ENCODE measurements at regions not wholly inside any gene's neighbourhood (a gene's known extent, or its start where the extent isn't known, plus 50 kb on each side); places are given as distances from the start of the nearest gene placed in this dataset.
"Not testable (repeated sequence)": the region's sequence is repeated elsewhere in the genome, so short reads cannot be mapped to it uniquely, and the experiment has no call there.

GRCh38 chr14:106248321-106249192, 722.2 kb downstream of the TMEM121 start:
- H3K4me1 ChIP-seq (ENCODE audit: insufficient read depth, insufficient read length) = no peaks in the 10 kb centered on the region

DNA sequence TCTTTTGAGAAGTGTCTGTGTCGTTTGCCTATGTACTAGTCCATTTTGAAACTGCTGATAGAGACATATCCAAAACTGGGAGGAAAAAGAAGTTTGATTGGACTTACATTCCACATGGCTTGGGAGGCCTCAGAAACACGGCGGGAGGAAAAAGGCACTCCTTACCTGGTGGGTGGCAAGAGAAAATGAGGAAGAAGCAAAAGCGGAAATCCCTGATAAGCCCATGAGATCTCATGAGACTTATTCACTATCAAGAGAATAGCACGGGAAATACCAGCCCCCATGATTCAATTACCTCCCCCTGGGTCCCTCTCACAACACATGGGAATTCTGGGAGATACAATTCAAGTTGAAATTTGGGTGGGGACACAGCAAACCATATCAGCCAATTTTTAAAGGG, 727.6 kb downstream of the TMEM121 start:
- H3K9ac ChIP-seq (ENCODE audit: insufficient read length, low read depth); H3K9me3 ChIP-seq (ENCODE audit: insufficient read depth, low read length); H3K36me3 ChIP-seq (ENCODE audit: insufficient read depth, insufficient read length, low read length); H3K4me1 ChIP-seq (ENCODE audit: insufficient read depth, insufficient read length); H3K4me3 ChIP-seq (ENCODE audit: insufficient read length, low read depth); DNase-seq (ENCODE audit: low read depth, low spot score): not testable (repeated sequence)
- peaks cover 47% of the 10 kb centered on the region for H3K27me3 ChIP-seq (ENCODE audit: insufficient read depth, insufficient read length)

More at GRCh38 chr14:106248321-106249192, 722.2 kb downstream of the TMEM121 start:
- H3K27me3 ChIP-seq (ENCODE audit: insufficient read depth, insufficient read length) = peaks cover 45% of the 10 kb centered on the region
- TF ChIP-seq YY1 (IDR thresholded peaks at IDR 0.05; ENCODE audit: insufficient read depth, insufficient read length) (no peak), SUZ12 (IDR thresholded peaks at IDR 0.05; ENCODE audit: extremely low read depth, insufficient read depth, insufficient read length) (no peak), ZNF274 (IDR thresholded peaks at IDR 0.05; ENCODE audit: low read depth, low read length) (no peak)
- H3K9me3 ChIP-seq (ENCODE audit: insufficient read depth, low read length) = no peaks in the 10 kb centered on the region
- H3K36me3 ChIP-seq (ENCODE audit: insufficient read depth, insufficient read length, low read length) = no peaks in the 10 kb centered on the region
- H3K4me3 ChIP-seq (ENCODE audit: insufficient read length, low read depth) = no peak overlapping the region
- no peak for DNase-seq (ENCODE audit: low read depth, low spot score)
- H3K9ac ChIP-seq (ENCODE audit: insufficient read length, low read depth) = no peak overlapping the region

DNA sequence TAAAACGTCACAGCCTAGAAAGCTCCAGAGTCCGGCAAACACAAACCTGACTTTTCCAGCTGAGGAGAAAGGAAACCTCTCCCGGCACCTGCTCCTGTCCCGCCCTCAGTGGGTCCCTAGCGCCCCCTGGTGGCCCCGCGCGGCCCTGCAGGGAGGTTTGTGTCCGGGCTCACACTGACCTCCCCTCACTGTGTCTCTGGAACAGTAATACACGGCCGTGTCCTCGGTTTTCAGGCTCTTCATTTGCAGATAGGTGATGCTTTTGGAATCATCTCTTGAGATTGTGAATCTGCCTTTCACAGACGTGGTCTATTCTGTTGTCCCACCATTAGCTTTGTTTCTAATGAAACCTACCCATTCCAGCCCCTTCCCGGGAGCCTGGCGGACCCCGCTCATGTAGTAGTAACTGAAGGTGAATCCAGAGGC, 731.2 kb downstream of the TMEM121 start:
- H3K36me3 ChIP-seq (ENCODE audit: insufficient read depth, insufficient read length, low read length); H3K4me1 ChIP-seq (ENCODE audit: insufficient read depth, insufficient read length); DNase-seq (ENCODE audit: low read depth, low spot score); H3K9me3 ChIP-seq (ENCODE audit: insufficient read depth, low read length); H3K9ac ChIP-seq (ENCODE audit: insufficient read length, low read depth); H3K4me3 ChIP-seq (ENCODE audit: insufficient read length, low read depth): not testable (repeated sequence)
- peaks cover 51% of the 10 kb centered on the region for H3K27me3 ChIP-seq (ENCODE audit: insufficient read depth, insufficient read length)

DNA sequence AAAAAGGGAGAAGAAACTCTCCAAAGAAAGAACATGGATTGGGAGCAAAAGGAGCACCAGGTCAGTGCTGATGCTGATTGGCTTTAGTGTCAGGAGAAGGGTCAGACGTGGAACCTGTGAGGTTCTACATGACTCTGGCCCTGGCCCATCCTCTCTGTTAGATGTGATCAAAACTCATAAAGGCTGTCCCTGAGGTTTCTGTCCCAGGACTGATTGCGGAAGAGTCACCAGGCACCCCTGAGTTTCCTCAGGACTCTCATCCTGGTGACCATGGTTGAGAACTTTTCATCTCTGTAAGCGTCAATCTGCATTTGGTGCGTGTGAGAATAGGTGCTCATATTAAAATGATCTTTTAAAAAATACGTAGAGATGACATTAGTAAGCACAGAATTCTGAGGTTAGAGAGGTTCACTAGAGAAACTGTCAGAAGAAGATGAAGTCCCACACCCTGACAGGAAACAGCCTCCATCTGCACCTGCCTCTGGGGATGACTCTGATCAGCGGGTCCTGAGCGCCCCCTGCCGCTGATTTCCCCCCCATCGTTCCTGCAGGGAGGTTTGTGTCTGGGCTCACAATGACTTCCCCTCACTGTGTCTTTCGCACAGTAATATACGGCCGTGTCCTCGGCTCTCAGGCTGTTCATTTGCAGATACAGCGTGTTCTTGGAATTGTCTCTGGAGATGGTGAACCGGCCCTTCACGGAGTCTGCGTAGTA, 741.8 kb downstream of the TMEM121 start:
- DNase-seq (ENCODE audit: low read depth, low spot score) = peak; percentile 28
- no peaks in the 10 kb centered on the region for H3K4me1 ChIP-seq (ENCODE audit: insufficient read depth, insufficient read length)
- H3K36me3 ChIP-seq (ENCODE audit: insufficient read depth, insufficient read length, low read length) = no peaks in the 10 kb centered on the region
- peaks cover 76% of the 10 kb centered on the region for H3K27me3 ChIP-seq (ENCODE audit: insufficient read depth, insufficient read length)
- no peak for TF ChIP-seq YY1 (IDR thresholded peaks at IDR 0.05; ENCODE audit: insufficient read depth, insufficient read length)
- no peak for TF ChIP-seq SUZ12 (IDR thresholded peaks at IDR 0.05; ENCODE audit: extremely low read depth, insufficient read depth, insufficient read length)
- TF ChIP-seq ZNF274 (IDR thresholded peaks at IDR 0.05; ENCODE audit: low read depth, low read length) = no peak
- no peaks in the 10 kb centered on the region for H3K9me3 ChIP-seq (ENCODE audit: insufficient read depth, low read length)
- H3K4me3 ChIP-seq (ENCODE audit: insufficient read length, low read depth) = no peak overlapping the region
- H3K9ac ChIP-seq (ENCODE audit: insufficient read length, low read depth) = no peak overlapping the region

- Histone ChIP-seq H3K4me3 (ENCODE audit: insufficient read length, low read depth) (no peak overlapping the region), H3K9ac (ENCODE audit: insufficient read length, low read depth) (no peak overlapping the region), H3K9me3 (ENCODE audit: insufficient read depth, low read length) (no peaks in the 10 kb centered on the region), H3K4me1 (ENCODE audit: insufficient read depth, insufficient read length) (no peaks in the 10 kb centered on the region), H3K36me3 (ENCODE audit: insufficient read depth, insufficient read length, low read length) (no peaks in the 10 kb centered on the region), H3K27me3 (ENCODE audit: insufficient read depth, insufficient read length) (peaks cover 74% of the 10 kb centered on the region)
- no peak for DNase-seq (ENCODE audit: low read depth, low spot score)
- TF ChIP-seq ZNF274 (IDR thresholded peaks at IDR 0.05; ENCODE audit: low read depth, low read length) (no peak), SUZ12 (IDR thresholded peaks at IDR 0.05; ENCODE audit: extremely low read depth, insufficient read depth, insufficient read length) (no peak), YY1 (IDR thresholded peaks at IDR 0.05; ENCODE audit: insufficient read depth, insufficient read length) (no peak)
These were observed 742.6 kb downstream of the TMEM121 start for GRCh38 chr14:106269029-106269428.

DNA sequence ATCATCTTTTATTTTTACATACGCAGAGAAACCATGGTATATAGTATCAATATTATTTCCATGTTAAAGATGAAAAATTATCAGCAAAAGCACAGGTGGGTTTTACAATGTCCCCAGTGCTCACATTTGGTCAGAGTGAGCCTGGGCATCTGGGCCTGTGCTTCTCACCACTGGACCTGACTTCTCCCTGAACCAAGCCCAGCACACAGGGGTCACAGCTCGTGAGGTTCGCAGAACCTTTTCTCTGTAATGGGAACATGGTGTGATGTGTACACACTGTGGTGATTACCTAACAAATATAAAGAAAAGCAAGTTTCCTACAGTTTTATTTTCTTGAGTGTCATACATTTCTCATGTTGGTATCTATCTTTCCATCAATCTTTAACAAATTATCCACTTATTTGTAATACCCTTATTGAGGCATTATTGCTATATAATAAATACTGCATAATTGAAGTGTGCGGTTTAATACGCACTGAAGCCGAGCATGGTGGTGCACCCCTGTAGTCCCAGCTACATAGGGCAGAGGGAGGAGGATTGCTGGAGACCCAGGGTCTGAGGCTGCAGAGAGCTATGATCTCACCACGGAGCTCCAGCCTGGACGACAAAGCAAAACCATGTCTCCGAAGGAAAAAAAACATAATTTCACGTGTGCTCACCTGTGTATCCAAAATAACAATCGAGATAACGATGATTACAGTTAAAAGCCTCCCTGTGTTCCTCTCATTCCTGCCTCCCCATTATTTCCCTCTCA, 743.2 kb downstream of the TMEM121 start:
- Histone ChIP-seq H3K9ac (ENCODE audit: insufficient read length, low read depth) (no peak overlapping the region), H3K36me3 (ENCODE audit: insufficient read depth, insufficient read length, low read length) (no peaks in the 10 kb centered on the region), H3K9me3 (ENCODE audit: insufficient read depth, low read length) (no peaks in the 10 kb centered on the region), H3K27me3 (ENCODE audit: insufficient read depth, insufficient read length) (peaks cover 71% of the 10 kb centered on the region), H3K4me3 (ENCODE audit: insufficient read length, low read depth) (no peak overlapping the region), H3K4me1 (ENCODE audit: insufficient read depth, insufficient read length) (no peaks in the 10 kb centered on the region)
- TF ChIP-seq YY1 (IDR thresholded peaks at IDR 0.05; ENCODE audit: insufficient read depth, insufficient read length) (no peak), SUZ12 (IDR thresholded peaks at IDR 0.05; ENCODE audit: extremely low read depth, insufficient read depth, insufficient read length) (no peak), ZNF274 (IDR thresholded peaks at IDR 0.05; ENCODE audit: low read depth, low read length) (no peak)
- no peak for DNase-seq (ENCODE audit: low read depth, low spot score)

- not testable (repeated sequence) for DNase-seq (ENCODE audit: low read depth, low spot score); H3K9me3 ChIP-seq (ENCODE audit: insufficient read depth, low read length); H3K4me1 ChIP-seq (ENCODE audit: insufficient read depth, insufficient read length); H3K36me3 ChIP-seq (ENCODE audit: insufficient read depth, insufficient read length, low read length); H3K9ac ChIP-seq (ENCODE audit: insufficient read length, low read depth); H3K4me3 ChIP-seq (ENCODE audit: insufficient read length, low read depth)
- peaks cover 68% of the 10 kb centered on the region for H3K27me3 ChIP-seq (ENCODE audit: insufficient read depth, insufficient read length)
These were observed 744.2 kb downstream of the TMEM121 start for GRCh38 chr14:106270476-106271121.

Measured in NT2/D1 (cell line).